H9 (cell line): ENCODE measurements at regions not wholly inside any gene's neighbourhood (a gene's known extent, or its start where the extent isn't known, plus 50 kb on each side); places are given as distances from the start of the nearest gene placed in this dataset.

ENCODE experiments used
- DNase-seq: peaks from one replicate; pipeline ENCODE4 v3.0.0-alpha.2; 2017
- H2AFZ ChIP-seq: one replicate; pipeline ENCODE4 v1.6.1; 2013; ENCODE audit warnings: mild to moderate bottlenecking, low read length, control low read depth, moderate library complexity
- H2AK5ac ChIP-seq: 2 replicates; pipeline ENCODE4 v1.6.1; 2013; ENCODE audit warnings: low read length, control low read depth, mixed read lengths; ENCODE audit not compliant: insufficient read length
- H2BK120ac ChIP-seq: one replicate; pipeline ENCODE4 v1.6.1; 2013; ENCODE audit warnings: low read depth, mild to moderate bottlenecking, low read length, control low read depth, inconsistent platforms; ENCODE audit not compliant: poor library complexity, severe bottlenecking
- H2BK12ac ChIP-seq: 2 replicates; pipeline ENCODE4 v1.6.1; 2013; ENCODE audit warnings: low read length, control low read depth, mixed read lengths, low read depth; ENCODE audit not compliant: insufficient read length
- H2BK15ac ChIP-seq: 2 replicates; pipeline ENCODE4 v1.6.1; 2013; ENCODE audit warnings: low read depth, low read length, control low read depth
- H2BK20ac ChIP-seq: one replicate; pipeline ENCODE4 v1.6.1; 2013; ENCODE audit warnings: low read depth, mild to moderate bottlenecking, low read length, control low read depth, inconsistent platforms; ENCODE audit not compliant: poor library complexity, severe bottlenecking
- H2BK5ac ChIP-seq: 2 replicates; pipeline ENCODE4 v1.6.1; 2013; ENCODE audit warnings: low read length, control low read depth, mixed read lengths; ENCODE audit not compliant: insufficient read length
- H3K14ac ChIP-seq: 2 replicates; pipeline ENCODE4 v1.6.1; 2013; ENCODE audit warnings: low read length, control low read depth; ENCODE audit not compliant: insufficient read depth
- H3K18ac ChIP-seq: 2 replicates; pipeline ENCODE4 v1.6.1; 2013; ENCODE audit warnings: low read depth, mild to moderate bottlenecking, mixed read lengths, low read length, control low read depth; ENCODE audit not compliant: insufficient read length
- H3K23ac ChIP-seq: 2 replicates; pipeline ENCODE4 v1.6.1; 2013; ENCODE audit warnings: low read length, control low read depth, mixed read lengths, low read depth; ENCODE audit not compliant: insufficient read length
- H3K23me2 ChIP-seq: 2 replicates; pipeline ENCODE4 v1.6.1; 2013; ENCODE audit warnings: low read depth, mild to moderate bottlenecking, mixed read lengths, low read length, control low read depth; ENCODE audit not compliant: insufficient read length, poor library complexity, severe bottlenecking
- H3K27ac ChIP-seq: 2 replicates; pipeline ENCODE4 v1.5.1; 2013; ENCODE audit warnings: low read length, control low read depth, mixed read lengths, low read depth; ENCODE audit not compliant: insufficient read length
- H3K27me3 ChIP-seq: 2 replicates; pipeline ENCODE4 v1.6.1; 2013; ENCODE audit warnings: low read length, control low read depth, inconsistent platforms; ENCODE audit not compliant: insufficient read depth
- H3K4ac ChIP-seq: 2 replicates; pipeline ENCODE4 v1.6.1; 2013; ENCODE audit warnings: low read depth, mild to moderate bottlenecking, control low read depth, inconsistent platforms, low read length, moderate library complexity
- H3K4me1 ChIP-seq: 2 replicates; pipeline ENCODE4 v1.6.1; 2013; ENCODE audit warnings: low read length, control low read depth, inconsistent platforms; ENCODE audit not compliant: insufficient read depth
- H3K4me2 ChIP-seq: 2 replicates; pipeline ENCODE4 v1.6.1; 2013; ENCODE audit warnings: low read length, control low read depth, mixed read lengths; ENCODE audit not compliant: insufficient read length, insufficient read depth
- H3K56ac ChIP-seq: 2 replicates; pipeline ENCODE4 v1.6.1; 2013; ENCODE audit warnings: low read depth, mild to moderate bottlenecking, mixed read lengths, low read length, control low read depth; ENCODE audit not compliant: insufficient read length
- H3K79me1 ChIP-seq: 2 replicates; pipeline ENCODE4 v1.6.1; 2013; ENCODE audit warnings: low read depth, mild to moderate bottlenecking, moderate library complexity, low read length, control low read depth, inconsistent platforms; ENCODE audit not compliant: insufficient read depth, poor library complexity, severe bottlenecking
- H3K79me2 ChIP-seq: 2 replicates; pipeline ENCODE4 v1.6.1; 2013; ENCODE audit warnings: low read length, control low read depth, inconsistent platforms; ENCODE audit not compliant: insufficient read depth
- H3K9ac ChIP-seq: 2 replicates; pipeline ENCODE4 v1.6.1; 2013; ENCODE audit warnings: low read length, control low read depth, mixed read lengths; ENCODE audit not compliant: insufficient read length; ENCODE audit errors: extremely low read depth
- H3K9me3 ChIP-seq: one replicate; pipeline ENCODE4 v1.6.1; 2013; ENCODE audit warnings: low read depth, low read length, inconsistent platforms; ENCODE audit not compliant: control insufficient read depth
- H3T11ph ChIP-seq: one replicate; pipeline ENCODE4 v1.6.1; 2013; ENCODE audit warnings: mild to moderate bottlenecking, low read length, control low read depth, inconsistent platforms
- H4K20me1 ChIP-seq: one replicate; pipeline ENCODE4 v1.6.1; 2013; ENCODE audit not compliant: control insufficient read depth, insufficient read length, insufficient read depth
- H4K5ac ChIP-seq: 2 replicates; pipeline ENCODE4 v1.6.1; 2013; ENCODE audit warnings: low read depth, mild to moderate bottlenecking, mixed read lengths, low read length, control low read depth; ENCODE audit not compliant: insufficient read length
- H4K8ac ChIP-seq: replicated peaks from 2 replicates; pipeline ENCODE4 v1.6.1; 2013; ENCODE audit warnings: low read length, control low read depth, mixed read lengths, low read depth; ENCODE audit not compliant: insufficient read length
- H4K91ac ChIP-seq: 2 replicates; pipeline ENCODE4 v1.6.1; 2013; ENCODE audit warnings: low read depth, mild to moderate bottlenecking, moderate library complexity, mixed read lengths, low read length, control low read depth; ENCODE audit not compliant: insufficient read length
- H3K27ac Mint-ChIP-seq, 3 experiments: 2 replicates in 2 of 3; 3 replicates in 1 of 3; pipeline ENCODE4 v1.8.0; 2020 to 2021; ENCODE audit warnings: mixed read lengths in 3 of 3, mild to moderate bottlenecking in 1 of 3, moderate library complexity in 1 of 3
- H3K27me3 Mint-ChIP-seq: 2 replicates; pipeline ENCODE4 v1.8.0; 2021; ENCODE audit warnings: low read depth, mild to moderate bottlenecking, moderate library complexity, mixed read lengths
- H3K36me3 Mint-ChIP-seq, 3 experiments: 2 replicates in 2 of 3; 3 replicates in 1 of 3; pipeline ENCODE4 v1.8.0; 2020 to 2021; ENCODE audit warnings: low read depth in 3 of 3, mixed read lengths in 3 of 3; ENCODE audit not compliant: insufficient read depth in 1 of 3
- H3K4me1 Mint-ChIP-seq, 2 experiments: 2 replicates each; pipeline ENCODE4 v1.8.0; 2020; ENCODE audit warnings: mixed read lengths in 2 of 2
- H3K4me3 Mint-ChIP-seq, 2 experiments: 2 replicates in 1 of 2; 3 replicates in 1 of 2; pipeline ENCODE4 v1.8.0; 2020 to 2021; ENCODE audit warnings: mild to moderate bottlenecking in 2 of 2, mixed read lengths in 2 of 2, moderate library complexity in 1 of 2
- H3K9me3 Mint-ChIP-seq, 2 experiments: 2 replicates in 1 of 2; 3 replicates in 1 of 2; pipeline ENCODE4 v1.8.0; 2020; ENCODE audit warnings: mild to moderate bottlenecking in 2 of 2, mixed read lengths in 2 of 2, moderate library complexity in 1 of 2
- WGBS: extraction: QIAGEN DNeasy Blood & Tissue Kit; methylation state at CpG from one replicate; pipeline ENCODE4 v1.1.7; 2013; ENCODE audit warnings: missing lambda C conversion rate, low lambda C conversion rate, mixed read lengths; ENCODE audit not compliant: insufficient read length; ENCODE audit errors: extremely low coverage; 5-methylcytosine and 5-hydroxymethylcytosine counted together
- TF ChIP-seq, protein P1 (sequence below): fragments of 200-600 bp; sonication (generic); conservative IDR thresholded peaks from 3 replicates; pipeline ENCODE4 v1.8.0; 2021; ENCODE audit warnings: antibody characterized with exemption, mild to moderate bottlenecking

DNA sequence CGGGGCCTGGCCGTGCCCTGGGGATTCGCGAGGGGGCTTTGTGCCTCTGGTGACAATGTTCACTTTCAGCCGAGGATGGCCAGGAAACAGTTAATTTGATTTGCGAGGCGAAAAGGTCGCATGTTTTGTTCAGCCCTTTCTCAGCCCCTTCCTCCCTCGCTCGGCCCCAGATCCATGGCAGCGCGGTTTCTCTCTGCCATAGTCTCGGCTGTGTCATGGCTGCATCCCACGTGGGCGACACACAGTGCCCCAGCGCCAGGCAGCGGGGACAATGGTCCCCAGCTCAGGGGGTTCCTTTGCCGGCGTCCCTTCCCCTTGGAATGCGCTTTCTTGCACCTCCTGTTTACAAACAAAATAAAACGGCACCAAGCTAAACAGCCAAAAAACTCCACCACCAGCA is 370.3 kb upstream of the IRX2 start:
- Mint-ChIP-seq H3K9me3 (peaks cover 2 to 4% of the 10 kb centered on the region in 2 experiments; a peak in 2 of 5 replicates), H3K4me3 (peak overlapping the region in 1 of 2 experiments; percentile 68; a peak in 3 of 5 replicates), H3K36me3 (no peaks in the 10 kb centered on the region), H3K4me1 (peaks cover 85 to 89% of the 10 kb centered on the region in 2 experiments), H3K27me3 (peaks cover 2% of the 10 kb centered on the region), H3K27ac (peak overlapping the region in 1 of 3 experiments; percentile 89; a peak in 2 of 7 replicates)
- H3K27ac ChIP-seq = no peak overlapping the region
- H3K4ac ChIP-seq = no peak overlapping the region
- H2BK20ac ChIP-seq = no peak overlapping the region
- no peak overlapping the region for H2AK5ac ChIP-seq
- H4K91ac ChIP-seq = no peak overlapping the region
- H2BK5ac ChIP-seq = no peak overlapping the region
- no peaks in the 10 kb centered on the region for H3K9me3 ChIP-seq
- peaks cover 14% of the 10 kb centered on the region for H3K4me1 ChIP-seq
- DNase-seq = no peak
- no peak overlapping the region for H3K23ac ChIP-seq
- TF ChIP-seq, protein P1, sequence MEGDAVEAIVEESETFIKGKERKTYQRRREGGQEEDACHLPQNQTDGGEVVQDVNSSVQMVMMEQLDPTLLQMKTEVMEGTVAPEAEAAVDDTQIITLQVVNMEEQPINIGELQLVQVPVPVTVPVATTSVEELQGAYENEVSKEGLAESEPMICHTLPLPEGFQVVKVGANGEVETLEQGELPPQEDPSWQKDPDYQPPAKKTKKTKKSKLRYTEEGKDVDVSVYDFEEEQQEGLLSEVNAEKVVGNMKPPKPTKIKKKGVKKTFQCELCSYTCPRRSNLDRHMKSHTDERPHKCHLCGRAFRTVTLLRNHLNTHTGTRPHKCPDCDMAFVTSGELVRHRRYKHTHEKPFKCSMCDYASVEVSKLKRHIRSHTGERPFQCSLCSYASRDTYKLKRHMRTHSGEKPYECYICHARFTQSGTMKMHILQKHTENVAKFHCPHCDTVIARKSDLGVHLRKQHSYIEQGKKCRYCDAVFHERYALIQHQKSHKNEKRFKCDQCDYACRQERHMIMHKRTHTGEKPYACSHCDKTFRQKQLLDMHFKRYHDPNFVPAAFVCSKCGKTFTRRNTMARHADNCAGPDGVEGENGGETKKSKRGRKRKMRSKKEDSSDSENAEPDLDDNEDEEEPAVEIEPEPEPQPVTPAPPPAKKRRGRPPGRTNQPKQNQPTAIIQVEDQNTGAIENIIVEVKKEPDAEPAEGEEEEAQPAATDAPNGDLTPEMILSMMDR = no peak
- WGBS = no CpG with 5 or more reads among the region's 21 CpGs
- no peaks in the 10 kb centered on the region for H3K79me2 ChIP-seq
- no peak overlapping the region for H3K18ac ChIP-seq
- no peak overlapping the region for H2AFZ ChIP-seq
- H2BK12ac ChIP-seq = no peak overlapping the region
- H3K9ac ChIP-seq = no peak overlapping the region
- H3K79me1 ChIP-seq = no peaks in the 10 kb centered on the region
- peak overlapping the region; percentile 64 for H3K4me2 ChIP-seq
- H2BK15ac ChIP-seq = no peak overlapping the region
- no peak overlapping the region for H2BK120ac ChIP-seq
- no peak overlapping the region for H3K56ac ChIP-seq
- H3K14ac ChIP-seq = peak overlapping the region; percentile 68; the same call in 1 of the 2 replicates
- H4K20me1 ChIP-seq = no peaks in the 10 kb centered on the region
- H3T11ph ChIP-seq = no peak overlapping the region
- no peak overlapping the region for H4K8ac ChIP-seq
- H3K23me2 ChIP-seq = peaks cover 4% of the 10 kb centered on the region
- no peak overlapping the region for H4K5ac ChIP-seq
- peaks cover 48% of the 10 kb centered on the region for H3K27me3 ChIP-seq
